ENCODE measurements at regions not wholly inside any gene's neighbourhood (a gene's known extent, or its start where the extent isn't known, plus 50 kb on each side); places are given as distances from the start of the nearest gene placed in this dataset.

DNA sequence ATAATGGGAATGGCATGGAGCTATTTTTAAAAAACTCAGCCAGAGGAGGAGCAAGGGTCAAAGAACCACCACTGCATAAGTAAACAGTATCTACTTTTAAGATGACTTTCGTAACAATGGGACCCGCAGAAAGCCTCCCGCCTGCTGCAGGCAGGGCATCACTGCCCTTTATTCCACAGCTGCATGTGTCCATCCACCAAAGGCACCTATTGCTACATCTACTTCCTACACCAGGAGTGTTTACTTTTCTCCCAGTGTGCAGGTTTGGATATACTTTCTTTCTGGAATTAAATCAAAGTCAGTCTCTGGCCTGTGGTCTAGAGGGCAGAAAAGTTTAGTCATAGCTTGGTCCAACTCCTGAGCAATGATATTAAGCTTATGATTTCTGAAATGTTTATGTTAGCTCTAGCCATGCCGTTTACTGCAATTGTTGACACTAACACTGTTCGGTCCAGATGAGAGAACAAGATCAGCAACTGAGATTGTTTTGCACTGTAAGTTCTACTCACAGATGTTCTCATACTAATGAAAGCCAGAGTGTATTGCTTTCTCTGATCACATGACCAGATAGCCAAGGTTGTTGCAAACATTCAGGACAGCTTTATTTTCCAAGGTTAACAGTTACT is 391.5 kb downstream of the FGF10 start:
- TF ChIP-seq, protein P1, sequence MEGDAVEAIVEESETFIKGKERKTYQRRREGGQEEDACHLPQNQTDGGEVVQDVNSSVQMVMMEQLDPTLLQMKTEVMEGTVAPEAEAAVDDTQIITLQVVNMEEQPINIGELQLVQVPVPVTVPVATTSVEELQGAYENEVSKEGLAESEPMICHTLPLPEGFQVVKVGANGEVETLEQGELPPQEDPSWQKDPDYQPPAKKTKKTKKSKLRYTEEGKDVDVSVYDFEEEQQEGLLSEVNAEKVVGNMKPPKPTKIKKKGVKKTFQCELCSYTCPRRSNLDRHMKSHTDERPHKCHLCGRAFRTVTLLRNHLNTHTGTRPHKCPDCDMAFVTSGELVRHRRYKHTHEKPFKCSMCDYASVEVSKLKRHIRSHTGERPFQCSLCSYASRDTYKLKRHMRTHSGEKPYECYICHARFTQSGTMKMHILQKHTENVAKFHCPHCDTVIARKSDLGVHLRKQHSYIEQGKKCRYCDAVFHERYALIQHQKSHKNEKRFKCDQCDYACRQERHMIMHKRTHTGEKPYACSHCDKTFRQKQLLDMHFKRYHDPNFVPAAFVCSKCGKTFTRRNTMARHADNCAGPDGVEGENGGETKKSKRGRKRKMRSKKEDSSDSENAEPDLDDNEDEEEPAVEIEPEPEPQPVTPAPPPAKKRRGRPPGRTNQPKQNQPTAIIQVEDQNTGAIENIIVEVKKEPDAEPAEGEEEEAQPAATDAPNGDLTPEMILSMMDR (IDR thresholded peaks at IDR 0.05; ENCODE audit: insufficient read depth, low read length, missing control alignments): no peak
- ChIA-PET POLR2A (no interaction called here), CTCF (no interaction called here)
- no peak for DNase-seq (ENCODE audit: low read depth, low spot score)
- H3K4me3 ChIP-seq (ENCODE audit: low read depth, low read length): no peak overlapping the region

DNA sequence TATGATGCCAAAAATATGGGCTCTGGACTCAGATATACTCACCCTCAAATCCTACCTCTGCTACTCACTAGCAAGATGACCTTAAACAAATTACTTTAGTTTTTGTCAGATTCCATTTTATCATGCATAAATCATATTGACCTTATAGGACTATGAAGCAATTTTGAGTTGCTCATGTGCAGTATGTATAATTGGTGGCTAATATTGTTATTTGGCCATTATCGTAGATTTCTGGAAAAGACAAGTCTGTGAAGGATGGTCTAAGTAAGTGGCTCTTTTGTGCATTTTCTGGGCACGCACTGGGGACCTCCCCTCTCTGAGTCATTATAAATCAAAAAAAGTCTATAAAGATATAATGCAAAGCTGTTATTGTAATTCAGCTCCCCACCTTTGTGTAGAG is 393.0 kb downstream of the FGF10 start:
- H3K4me3 ChIP-seq (ENCODE audit: low read depth, low read length): no peak overlapping the region
- ChIA-PET POLR2A (no interaction called here), CTCF (no interaction called here)
- TF ChIP-seq, protein P1 (IDR thresholded peaks at IDR 0.05; ENCODE audit: insufficient read depth, low read length, missing control alignments): no peak
- DNase-seq (ENCODE audit: low read depth, low spot score): no peak

DNA sequence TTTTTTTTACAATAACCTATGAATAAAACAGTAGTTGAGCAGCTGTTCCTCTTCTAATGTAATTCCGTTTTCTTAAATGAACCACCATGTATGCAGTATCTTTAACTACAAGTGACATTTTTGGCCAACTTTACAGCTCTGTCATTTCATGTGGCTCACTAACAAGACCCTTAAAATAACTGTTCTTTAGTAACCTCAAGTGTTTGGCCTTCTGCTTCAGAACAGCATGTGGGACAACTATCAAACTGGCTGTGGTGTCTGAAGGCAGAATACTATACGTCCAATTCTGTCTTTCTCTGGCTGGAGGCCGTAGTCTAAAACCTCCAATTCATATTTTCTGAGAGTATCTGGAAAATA is 391.4 kb downstream of the NNT start:
- POLR2A ChIA-PET: no interaction called here
- TF ChIP-seq, protein P1 (IDR thresholded peaks at IDR 0.05; ENCODE audit: insufficient read depth, low read length, missing control alignments): no peak
- no peak overlapping the region for H3K4me3 ChIP-seq (ENCODE audit: low read depth, low read length)
- CTCF ChIA-PET: no interaction called here
- DNase-seq (ENCODE audit: low read depth, low spot score): no peak

DNA sequence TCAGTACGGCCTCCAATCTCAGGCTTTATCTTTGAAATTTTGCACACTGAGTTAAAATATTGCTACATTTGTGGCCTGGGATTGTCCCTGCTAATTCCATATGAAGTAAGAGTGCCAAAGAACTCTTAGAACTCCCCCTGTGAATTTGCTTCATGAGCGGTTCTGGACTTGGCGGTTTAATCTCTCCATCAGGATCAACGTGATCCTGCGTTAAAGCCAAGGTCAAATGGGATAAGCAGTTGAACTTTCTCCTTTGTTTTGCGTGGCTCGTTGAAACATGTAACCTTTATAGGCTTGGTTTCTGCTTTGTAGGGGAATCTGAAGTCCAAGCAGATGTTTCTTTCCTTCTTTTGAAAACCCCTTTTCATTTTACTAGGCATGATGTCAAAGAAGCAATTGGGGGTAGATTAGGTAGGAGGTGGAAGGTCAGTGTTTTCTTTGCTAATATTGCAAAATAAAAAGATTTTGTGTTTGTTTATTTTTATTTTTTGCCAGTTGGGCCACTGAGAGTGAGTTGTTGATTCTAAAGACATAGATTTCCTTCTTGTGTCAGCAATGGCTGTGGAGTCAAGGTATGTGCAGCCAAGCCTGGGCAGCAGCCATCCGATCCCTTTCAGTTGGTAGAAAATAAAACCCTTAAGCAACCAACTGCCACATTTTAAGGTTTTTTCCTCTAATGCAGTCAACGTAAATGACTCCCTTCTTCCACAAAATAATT is 390.8 kb downstream of the NNT start:
- CTCF ChIA-PET: no interaction called here
- POLR2A ChIA-PET: no interaction called here
- DNase-seq (ENCODE audit: low read depth, low spot score): no peak
- no peak overlapping the region for H3K4me3 ChIP-seq (ENCODE audit: low read depth, low read length)
- TF ChIP-seq, protein P1 (IDR thresholded peaks at IDR 0.05; ENCODE audit: insufficient read depth, low read length, missing control alignments): no peak

GRCh38 chr5:43985411-43985810 is 382.4 kb downstream of the NNT start:
- POLR2A ChIA-PET: no interaction called here
- CTCF ChIA-PET: no interaction called here

DNA sequence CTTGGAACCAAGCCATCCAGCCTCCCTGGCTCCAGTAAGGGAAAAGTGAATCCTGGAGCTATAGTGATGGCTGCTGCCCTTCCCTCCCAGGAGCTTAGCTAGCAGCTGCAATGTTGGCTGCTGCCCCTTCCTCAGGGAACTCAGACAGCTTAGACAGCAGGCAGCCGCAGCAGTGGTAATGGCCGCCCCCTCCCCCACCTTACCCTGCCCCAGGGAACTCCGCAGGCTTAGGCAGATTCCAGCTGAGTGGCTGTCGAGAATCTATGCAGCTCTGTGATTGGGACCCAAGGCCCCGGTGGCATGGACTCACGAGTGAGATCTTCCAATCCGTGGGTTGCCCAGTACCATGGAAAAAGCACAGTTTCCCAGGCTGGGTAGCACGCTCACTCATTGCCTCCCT is 378.6 kb downstream of the NNT start:
- DNase-seq (ENCODE audit: low read depth, low spot score): no peak
- CTCF ChIA-PET: no interaction called here
- POLR2A ChIA-PET: no interaction called here
- TF ChIP-seq, protein P1 (IDR thresholded peaks at IDR 0.05; ENCODE audit: insufficient read depth, low read length, missing control alignments): no peak
- H3K4me3 ChIP-seq (ENCODE audit: low read depth, low read length): no peak overlapping the region

More at GRCh38 chr5:43985411-43985810, 382.4 kb downstream of the NNT start:
- no peak for DNase-seq (ENCODE audit: low read depth, low spot score)
- TF ChIP-seq, protein P1 (IDR thresholded peaks at IDR 0.05; ENCODE audit: insufficient read depth, low read length, missing control alignments): no peak
- no peak overlapping the region for H3K4me3 ChIP-seq (ENCODE audit: low read depth, low read length)
